ENCODE measurements at regions not wholly inside any gene's neighbourhood (a gene's known extent, or its start where the extent isn't known, plus 50 kb on each side); places are given as distances from the start of the nearest gene placed in this dataset.

DNA sequence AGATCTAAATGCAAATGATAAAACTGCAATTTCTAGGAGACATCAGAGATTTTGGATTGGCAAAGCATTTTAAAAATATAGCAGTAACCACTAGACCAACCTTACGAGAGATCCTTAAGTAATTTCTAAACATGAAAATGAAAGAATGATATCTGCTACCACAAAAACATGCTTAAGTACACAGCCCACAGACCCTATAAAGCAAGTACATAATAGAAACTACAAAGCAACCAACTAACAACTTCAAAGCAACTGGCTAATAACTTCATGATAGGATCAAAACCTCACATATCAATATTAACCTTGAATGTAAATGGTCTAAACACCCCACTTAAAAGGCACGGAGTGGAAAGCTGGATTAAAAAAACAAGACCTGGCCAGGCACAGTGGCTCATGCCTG, 209.9 kb upstream of the SOX14 start:
- TF ChIP-seq, protein P1, sequence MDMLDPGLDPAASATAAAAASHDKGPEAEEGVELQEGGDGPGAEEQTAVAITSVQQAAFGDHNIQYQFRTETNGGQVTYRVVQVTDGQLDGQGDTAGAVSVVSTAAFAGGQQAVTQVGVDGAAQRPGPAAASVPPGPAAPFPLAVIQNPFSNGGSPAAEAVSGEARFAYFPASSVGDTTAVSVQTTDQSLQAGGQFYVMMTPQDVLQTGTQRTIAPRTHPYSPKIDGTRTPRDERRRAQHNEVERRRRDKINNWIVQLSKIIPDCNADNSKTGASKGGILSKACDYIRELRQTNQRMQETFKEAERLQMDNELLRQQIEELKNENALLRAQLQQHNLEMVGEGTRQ (CRISPR knock-in tag; IDR thresholded peaks at IDR 0.05) = no peak
- no peak for TF ChIP-seq FOXP1 (CRISPR knock-in tag; IDR thresholded peaks at IDR 0.05; ENCODE audit: borderline replicate concordance)
- ATAC-seq (no peak), DNase-seq (ENCODE audit: low spot score) (no peak)
- Mint-ChIP-seq H3K27me3 (ENCODE audit: low read depth) (peaks cover 5% of the 10 kb centered on the region), H3K27ac (no peak overlapping the region), H3K9me3 (peaks cover 5% of the 10 kb centered on the region; the same call in 1 of the 2 replicates), H3K4me1 (no peaks in the 10 kb centered on the region), H3K4me3 (no peak overlapping the region), H3K36me3 (no peaks in the 10 kb centered on the region)
- ChIA-PET POLR2A (no interaction called here), CTCF (no interaction called here)

DNA sequence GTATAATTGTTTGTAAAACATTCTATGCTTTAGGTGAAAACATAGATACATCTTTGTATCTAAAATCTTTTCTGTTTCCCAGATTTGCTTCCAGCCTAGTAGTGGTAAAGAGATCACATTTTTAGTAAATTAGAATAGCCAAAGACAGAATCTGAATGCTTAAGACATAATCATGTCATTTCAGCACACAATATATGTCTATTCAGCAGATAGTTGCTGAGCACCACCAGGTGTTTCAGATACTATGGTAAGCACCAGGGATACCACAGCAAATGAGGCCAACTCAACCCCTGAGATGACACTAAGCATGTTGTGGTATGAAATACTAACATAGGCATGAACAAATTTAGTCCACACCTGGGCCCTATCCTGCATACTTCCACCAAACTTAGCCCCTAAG, 195.2 kb upstream of the SOX14 start:
- ChIA-PET POLR2A (no interaction called here), CTCF (no interaction called here)
- H3K9me3 Mint-ChIP-seq = peaks cover 18% of the 10 kb centered on the region
- DNase-seq (ENCODE audit: low spot score) = no peak
- peaks cover 10% of the 10 kb centered on the region for H3K4me1 Mint-ChIP-seq
- no peaks in the 10 kb centered on the region for H3K27me3 Mint-ChIP-seq (ENCODE audit: low read depth)
- H3K27ac Mint-ChIP-seq = no peak overlapping the region
- ATAC-seq = no peak
- no peak overlapping the region for H3K4me3 Mint-ChIP-seq
- no peaks in the 10 kb centered on the region for H3K36me3 Mint-ChIP-seq
- TF ChIP-seq NFATC4 (CRISPR knock-in tag; IDR thresholded peaks at IDR 0.05) (no peak), ZNF423 (CRISPR knock-in tag; IDR thresholded peaks at IDR 0.05) (no peak), NR2C2 (CRISPR knock-in tag; IDR thresholded peaks at IDR 0.05) (no peak), EMX1 (CRISPR knock-in tag; IDR thresholded peaks at IDR 0.05) (no peak), ZNF121 (CRISPR knock-in tag; IDR thresholded peaks at IDR 0.05) (no peak), KAT7 (CRISPR knock-in tag; IDR thresholded peaks at IDR 0.05; ENCODE audit: borderline replicate concordance) (no peak), CBFB (CRISPR knock-in tag; IDR thresholded peaks at IDR 0.05; ENCODE audit: low read depth) (no peak), JAZF1 (CRISPR knock-in tag; IDR thresholded peaks at IDR 0.05) (no peak), ZNF416 (CRISPR knock-in tag; IDR thresholded peaks at IDR 0.05) (no peak), SOX15 (CRISPR knock-in tag; IDR thresholded peaks at IDR 0.05) (no peak)
- TF ChIP-seq, protein P2, sequence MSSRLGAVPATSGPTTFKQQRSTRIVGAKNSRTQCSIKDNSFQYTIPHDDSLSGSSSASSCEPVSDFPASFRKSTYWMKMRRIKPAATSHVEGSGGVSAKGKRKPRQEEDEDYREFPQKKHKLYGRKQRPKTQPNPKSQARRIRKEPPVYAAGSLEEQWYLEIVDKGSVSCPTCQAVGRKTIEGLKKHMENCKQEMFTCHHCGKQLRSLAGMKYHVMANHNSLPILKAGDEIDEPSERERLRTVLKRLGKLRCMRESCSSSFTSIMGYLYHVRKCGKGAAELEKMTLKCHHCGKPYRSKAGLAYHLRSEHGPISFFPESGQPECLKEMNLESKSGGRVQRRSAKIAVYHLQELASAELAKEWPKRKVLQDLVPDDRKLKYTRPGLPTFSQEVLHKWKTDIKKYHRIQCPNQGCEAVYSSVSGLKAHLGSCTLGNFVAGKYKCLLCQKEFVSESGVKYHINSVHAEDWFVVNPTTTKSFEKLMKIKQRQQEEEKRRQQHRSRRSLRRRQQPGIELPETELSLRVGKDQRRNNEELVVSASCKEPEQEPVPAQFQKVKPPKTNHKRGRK (CRISPR knock-in tag; IDR thresholded peaks at IDR 0.05; ENCODE audit: borderline replicate concordance) = no peak
- TF ChIP-seq, protein P3, sequence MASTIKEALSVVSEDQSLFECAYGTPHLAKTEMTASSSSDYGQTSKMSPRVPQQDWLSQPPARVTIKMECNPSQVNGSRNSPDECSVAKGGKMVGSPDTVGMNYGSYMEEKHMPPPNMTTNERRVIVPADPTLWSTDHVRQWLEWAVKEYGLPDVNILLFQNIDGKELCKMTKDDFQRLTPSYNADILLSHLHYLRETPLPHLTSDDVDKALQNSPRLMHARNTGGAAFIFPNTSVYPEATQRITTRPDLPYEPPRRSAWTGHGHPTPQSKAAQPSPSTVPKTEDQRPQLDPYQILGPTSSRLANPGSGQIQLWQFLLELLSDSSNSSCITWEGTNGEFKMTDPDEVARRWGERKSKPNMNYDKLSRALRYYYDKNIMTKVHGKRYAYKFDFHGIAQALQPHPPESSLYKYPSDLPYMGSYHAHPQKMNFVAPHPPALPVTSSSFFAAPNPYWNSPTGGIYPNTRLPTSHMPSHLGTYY (CRISPR knock-in tag; IDR thresholded peaks at IDR 0.05) = no peak
- TF ChIP-seq, protein P4, sequence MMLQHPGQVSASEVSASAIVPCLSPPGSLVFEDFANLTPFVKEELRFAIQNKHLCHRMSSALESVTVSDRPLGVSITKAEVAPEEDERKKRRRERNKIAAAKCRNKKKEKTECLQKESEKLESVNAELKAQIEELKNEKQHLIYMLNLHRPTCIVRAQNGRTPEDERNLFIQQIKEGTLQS (CRISPR knock-in tag; conservative IDR thresholded peaks at IDR 0.05) = no peak
- TF ChIP-seq, protein P5, sequence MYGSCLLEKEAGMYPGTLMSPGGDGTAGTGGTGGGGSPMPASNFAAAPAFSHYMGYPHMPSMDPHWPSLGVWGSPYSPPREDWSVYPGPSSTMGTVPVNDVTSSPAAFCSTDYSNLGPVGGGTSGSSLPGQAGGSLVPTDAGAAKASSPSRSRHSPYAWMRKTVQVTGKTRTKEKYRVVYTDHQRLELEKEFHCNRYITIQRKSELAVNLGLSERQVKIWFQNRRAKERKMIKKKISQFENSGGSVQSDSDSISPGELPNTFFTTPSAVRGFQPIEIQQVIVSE (CRISPR knock-in tag; IDR thresholded peaks at IDR 0.05; ENCODE audit: borderline replicate concordance) = no peak
- TF ChIP-seq, protein P6, sequence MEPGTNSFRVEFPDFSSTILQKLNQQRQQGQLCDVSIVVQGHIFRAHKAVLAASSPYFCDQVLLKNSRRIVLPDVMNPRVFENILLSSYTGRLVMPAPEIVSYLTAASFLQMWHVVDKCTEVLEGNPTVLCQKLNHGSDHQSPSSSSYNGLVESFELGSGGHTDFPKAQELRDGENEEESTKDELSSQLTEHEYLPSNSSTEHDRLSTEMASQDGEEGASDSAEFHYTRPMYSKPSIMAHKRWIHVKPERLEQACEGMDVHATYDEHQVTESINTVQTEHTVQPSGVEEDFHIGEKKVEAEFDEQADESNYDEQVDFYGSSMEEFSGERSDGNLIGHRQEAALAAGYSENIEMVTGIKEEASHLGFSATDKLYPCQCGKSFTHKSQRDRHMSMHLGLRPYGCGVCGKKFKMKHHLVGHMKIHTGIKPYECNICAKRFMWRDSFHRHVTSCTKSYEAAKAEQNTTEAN (CRISPR knock-in tag; IDR thresholded peaks at IDR 0.05) = no peak
- TF ChIP-seq, protein P7, sequence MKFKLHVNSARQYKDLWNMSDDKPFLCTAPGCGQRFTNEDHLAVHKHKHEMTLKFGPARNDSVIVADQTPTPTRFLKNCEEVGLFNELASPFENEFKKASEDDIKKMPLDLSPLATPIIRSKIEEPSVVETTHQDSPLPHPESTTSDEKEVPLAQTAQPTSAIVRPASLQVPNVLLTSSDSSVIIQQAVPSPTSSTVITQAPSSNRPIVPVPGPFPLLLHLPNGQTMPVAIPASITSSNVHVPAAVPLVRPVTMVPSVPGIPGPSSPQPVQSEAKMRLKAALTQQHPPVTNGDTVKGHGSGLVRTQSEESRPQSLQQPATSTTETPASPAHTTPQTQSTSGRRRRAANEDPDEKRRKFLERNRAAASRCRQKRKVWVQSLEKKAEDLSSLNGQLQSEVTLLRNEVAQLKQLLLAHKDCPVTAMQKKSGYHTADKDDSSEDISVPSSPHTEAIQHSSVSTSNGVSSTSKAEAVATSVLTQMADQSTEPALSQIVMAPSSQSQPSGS (CRISPR knock-in tag; IDR thresholded peaks at IDR 0.05; ENCODE audit: borderline replicate concordance, low read depth) = no peak
- TF ChIP-seq, protein P8, sequence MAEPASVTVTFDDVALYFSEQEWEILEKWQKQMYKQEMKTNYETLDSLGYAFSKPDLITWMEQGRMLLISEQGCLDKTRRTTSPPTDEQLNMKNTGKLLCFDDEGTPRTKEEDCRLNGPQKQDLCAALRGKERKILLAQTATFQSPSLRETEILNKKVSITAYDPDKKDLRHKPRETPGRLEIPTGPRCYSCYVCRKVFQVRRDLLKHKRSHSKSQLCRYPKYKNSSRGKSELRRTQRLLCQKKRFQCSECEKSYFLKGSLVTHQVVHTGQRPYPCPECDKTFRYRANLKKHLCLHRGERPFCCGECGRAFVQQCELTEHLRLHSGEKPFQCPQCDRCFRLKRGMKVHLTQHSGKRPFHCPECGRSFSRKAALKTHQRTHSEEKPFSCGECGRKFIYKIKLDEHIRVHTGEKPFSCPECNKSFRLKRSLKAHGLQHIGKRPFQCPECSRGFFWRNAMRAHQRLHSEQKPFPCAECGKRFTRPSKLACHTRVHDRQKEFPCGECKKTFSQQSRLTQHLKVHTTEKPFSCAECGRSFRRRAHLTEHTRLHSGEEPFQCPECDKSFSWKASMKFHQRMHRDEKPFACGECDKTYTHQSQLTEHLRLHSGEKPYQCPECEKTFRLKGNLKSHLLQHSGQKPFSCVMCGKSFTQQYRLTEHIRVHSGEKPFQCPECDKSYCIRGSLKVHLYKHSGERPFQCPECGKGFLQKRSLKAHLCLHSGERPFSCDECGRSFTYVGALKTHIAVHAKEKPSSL (CRISPR knock-in tag; conservative IDR thresholded peaks at IDR 0.05) = no peak
- TF ChIP-seq, protein P9, sequence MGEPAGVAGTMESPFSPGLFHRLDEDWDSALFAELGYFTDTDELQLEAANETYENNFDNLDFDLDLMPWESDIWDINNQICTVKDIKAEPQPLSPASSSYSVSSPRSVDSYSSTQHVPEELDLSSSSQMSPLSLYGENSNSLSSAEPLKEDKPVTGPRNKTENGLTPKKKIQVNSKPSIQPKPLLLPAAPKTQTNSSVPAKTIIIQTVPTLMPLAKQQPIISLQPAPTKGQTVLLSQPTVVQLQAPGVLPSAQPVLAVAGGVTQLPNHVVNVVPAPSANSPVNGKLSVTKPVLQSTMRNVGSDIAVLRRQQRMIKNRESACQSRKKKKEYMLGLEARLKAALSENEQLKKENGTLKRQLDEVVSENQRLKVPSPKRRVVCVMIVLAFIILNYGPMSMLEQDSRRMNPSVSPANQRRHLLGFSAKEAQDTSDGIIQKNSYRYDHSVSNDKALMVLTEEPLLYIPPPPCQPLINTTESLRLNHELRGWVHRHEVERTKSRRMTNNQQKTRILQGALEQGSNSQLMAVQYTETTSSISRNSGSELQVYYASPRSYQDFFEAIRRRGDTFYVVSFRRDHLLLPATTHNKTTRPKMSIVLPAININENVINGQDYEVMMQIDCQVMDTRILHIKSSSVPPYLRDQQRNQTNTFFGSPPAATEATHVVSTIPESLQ (CRISPR knock-in tag; IDR thresholded peaks at IDR 0.05) = no peak
- TF ChIP-seq, protein P10, sequence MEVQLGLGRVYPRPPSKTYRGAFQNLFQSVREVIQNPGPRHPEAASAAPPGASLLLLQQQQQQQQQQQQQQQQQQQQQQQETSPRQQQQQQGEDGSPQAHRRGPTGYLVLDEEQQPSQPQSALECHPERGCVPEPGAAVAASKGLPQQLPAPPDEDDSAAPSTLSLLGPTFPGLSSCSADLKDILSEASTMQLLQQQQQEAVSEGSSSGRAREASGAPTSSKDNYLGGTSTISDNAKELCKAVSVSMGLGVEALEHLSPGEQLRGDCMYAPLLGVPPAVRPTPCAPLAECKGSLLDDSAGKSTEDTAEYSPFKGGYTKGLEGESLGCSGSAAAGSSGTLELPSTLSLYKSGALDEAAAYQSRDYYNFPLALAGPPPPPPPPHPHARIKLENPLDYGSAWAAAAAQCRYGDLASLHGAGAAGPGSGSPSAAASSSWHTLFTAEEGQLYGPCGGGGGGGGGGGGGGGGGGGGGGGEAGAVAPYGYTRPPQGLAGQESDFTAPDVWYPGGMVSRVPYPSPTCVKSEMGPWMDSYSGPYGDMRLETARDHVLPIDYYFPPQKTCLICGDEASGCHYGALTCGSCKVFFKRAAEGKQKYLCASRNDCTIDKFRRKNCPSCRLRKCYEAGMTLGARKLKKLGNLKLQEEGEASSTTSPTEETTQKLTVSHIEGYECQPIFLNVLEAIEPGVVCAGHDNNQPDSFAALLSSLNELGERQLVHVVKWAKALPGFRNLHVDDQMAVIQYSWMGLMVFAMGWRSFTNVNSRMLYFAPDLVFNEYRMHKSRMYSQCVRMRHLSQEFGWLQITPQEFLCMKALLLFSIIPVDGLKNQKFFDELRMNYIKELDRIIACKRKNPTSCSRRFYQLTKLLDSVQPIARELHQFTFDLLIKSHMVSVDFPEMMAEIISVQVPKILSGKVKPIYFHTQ (CRISPR knock-in tag; IDR thresholded peaks at IDR 0.05) = no peak

Measured in WTC11 (cell line).